Stomach (tissue), 4 donors: ENCODE measurements at regions not wholly inside any gene's neighbourhood (a gene's known extent, or its start where the extent isn't known, plus 50 kb on each side); places are given as distances from the start of the nearest gene placed in this dataset.

Experiments used
- EP300 ChIP-seq: sonication (generic); formaldehyde crosslinking; IDR thresholded peaks from one replicate; pipeline ENCODE4 v1.6.1; 2017; ENCODE audit warnings: antibody characterized with exemption
- POLR2AphosphoS5 ChIP-seq, 3 donors: sonication (generic); formaldehyde crosslinking; IDR thresholded peaks; one replicate each; pipeline ENCODE4 v1.6.1; 2016; ENCODE audit warnings: antibody characterized with exemption in 3 of 3
- TF ChIP-seq, protein P1 (sequence below), 7 experiments: fragments of 450-650 bp in 4 of 7; fragments of 200-600 bp in 3 of 7; sonication (generic) in 3 of 7; IDR thresholded peaks; one replicate each; pipeline ENCODE4 v1.5.1; 2016 to 2019; ENCODE audit warnings: antibody characterized with exemption in 7 of 7, control low read depth in 2 of 7, mild to moderate bottlenecking in 1 of 7

DNA sequence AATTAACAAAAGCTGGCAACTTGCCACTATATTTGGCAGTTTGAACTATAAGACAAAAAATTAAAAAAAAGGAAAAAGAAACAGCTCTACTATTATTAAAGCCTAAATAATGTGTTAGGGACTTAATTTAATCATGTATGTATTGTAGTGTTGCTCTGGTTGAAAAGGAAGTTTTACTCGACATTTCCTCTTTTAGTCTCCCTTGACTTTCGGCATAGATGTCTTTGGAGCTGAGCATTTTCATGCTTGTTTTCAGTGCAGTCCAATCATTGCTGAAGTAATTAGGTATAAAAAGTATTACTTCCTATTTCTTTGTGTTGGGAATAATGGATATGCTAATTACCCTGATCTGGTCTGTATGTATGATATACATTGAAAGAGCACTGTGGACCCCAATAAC is 216.8 kb upstream of the KLF6 start:
- TF ChIP-seq POLR2AphosphoS5 (IDR thresholded peaks at IDR 0.05) (no peak), EP300 (no peak)
- TF ChIP-seq, protein P1, sequence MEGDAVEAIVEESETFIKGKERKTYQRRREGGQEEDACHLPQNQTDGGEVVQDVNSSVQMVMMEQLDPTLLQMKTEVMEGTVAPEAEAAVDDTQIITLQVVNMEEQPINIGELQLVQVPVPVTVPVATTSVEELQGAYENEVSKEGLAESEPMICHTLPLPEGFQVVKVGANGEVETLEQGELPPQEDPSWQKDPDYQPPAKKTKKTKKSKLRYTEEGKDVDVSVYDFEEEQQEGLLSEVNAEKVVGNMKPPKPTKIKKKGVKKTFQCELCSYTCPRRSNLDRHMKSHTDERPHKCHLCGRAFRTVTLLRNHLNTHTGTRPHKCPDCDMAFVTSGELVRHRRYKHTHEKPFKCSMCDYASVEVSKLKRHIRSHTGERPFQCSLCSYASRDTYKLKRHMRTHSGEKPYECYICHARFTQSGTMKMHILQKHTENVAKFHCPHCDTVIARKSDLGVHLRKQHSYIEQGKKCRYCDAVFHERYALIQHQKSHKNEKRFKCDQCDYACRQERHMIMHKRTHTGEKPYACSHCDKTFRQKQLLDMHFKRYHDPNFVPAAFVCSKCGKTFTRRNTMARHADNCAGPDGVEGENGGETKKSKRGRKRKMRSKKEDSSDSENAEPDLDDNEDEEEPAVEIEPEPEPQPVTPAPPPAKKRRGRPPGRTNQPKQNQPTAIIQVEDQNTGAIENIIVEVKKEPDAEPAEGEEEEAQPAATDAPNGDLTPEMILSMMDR (IDR thresholded peaks at IDR 0.05) = no peak
